OCI-LY3 (cell line): ENCODE measurements at regions not wholly inside any gene's neighbourhood (a gene's known extent, or its start where the extent isn't known, plus 50 kb on each side); places are given as distances from the start of the nearest gene placed in this dataset.

ENCODE experiments used
- H2AFZ ChIP-seq: fragments of 200-600, 300-600 bp; shearing (Covaris generic); 2 replicates; pipeline ENCODE4 v1.6.0; 2014; ENCODE audit warnings: antibody characterized with exemption, low read depth, low read length
- H3K27ac ChIP-seq: fragments of 200-600, 300-600 bp; sonication (generic); 2 replicates; pipeline ENCODE4 v1.5.1; 2014; ENCODE audit warnings: mild to moderate bottlenecking, low read length, moderate library complexity, mixed read lengths
- H3K27me3 ChIP-seq: fragments of 200-600, 300-600 bp; sonication (generic); 2 replicates; pipeline ENCODE4 v1.6.1; 2014; ENCODE audit warnings: low read depth, low read length, mixed read lengths
- H3K36me3 ChIP-seq: fragments of 200-600, 300-600 bp; sonication (generic); replicated peaks from 2 replicates; pipeline ENCODE3; 2014; ENCODE audit warnings: low read depth, low read length, mixed read lengths
- H3K4me1 ChIP-seq: fragments of 300-600, 200-600 bp; sonication (generic); 2 replicates; pipeline ENCODE4 v1.6.1; 2014; ENCODE audit warnings: low read length, mixed read lengths
- H3K4me2 ChIP-seq: fragments of 200-600, 300-600 bp; sonication (generic); 2 replicates; pipeline ENCODE4 v1.6.1; 2014; ENCODE audit warnings: low read length, mixed read lengths
- H3K4me3 ChIP-seq: fragments of 300-600, 200-600 bp; sonication (generic); 2 replicates; pipeline ENCODE4 v1.5.1; 2014; ENCODE audit warnings: antibody characterized with exemption, mild to moderate bottlenecking, low read length, moderate library complexity
- H3K79me2 ChIP-seq: fragments of 300-600, 200-600 bp; shearing (Covaris generic); 2 replicates; pipeline ENCODE4 v1.6.1; 2014; ENCODE audit warnings: mild to moderate bottlenecking, low read length, mixed read lengths
- H3K9ac ChIP-seq: fragments of 300-600, 200-600 bp; shearing (Covaris generic); 2 replicates; pipeline ENCODE4 v1.6.0; 2014; ENCODE audit warnings: mild to moderate bottlenecking, low read length, moderate library complexity
- H3K9me3 ChIP-seq: fragments of 200-600, 300-600 bp; shearing (Covaris generic); 2 replicates; pipeline ENCODE4 v1.6.1; 2014; ENCODE audit warnings: low read length, mixed read lengths; ENCODE audit not compliant: insufficient read depth
- H4K20me1 ChIP-seq: fragments of 200-600, 300-600 bp; sonication (generic); 2 replicates; pipeline ENCODE4 v1.6.1; 2016; ENCODE audit warnings: low read length, mixed read lengths; ENCODE audit not compliant: insufficient read depth
- EZH2phosphoT487 ChIP-seq: fragments of 200-600 bp; shearing (Covaris generic); IDR thresholded peaks from 2 replicates; pipeline ENCODE4 v1.6.1; 2018; ENCODE audit warnings: antibody characterized with exemption, mixed run types, low read depth
- TF ChIP-seq, protein P1 (sequence below): fragments of 200-600, 300-600 bp; sonication (generic); IDR thresholded peaks from 2 replicates; pipeline ENCODE4 v1.5.1; 2014; ENCODE audit warnings: antibody characterized with exemption, low read length, low read depth

DNA sequence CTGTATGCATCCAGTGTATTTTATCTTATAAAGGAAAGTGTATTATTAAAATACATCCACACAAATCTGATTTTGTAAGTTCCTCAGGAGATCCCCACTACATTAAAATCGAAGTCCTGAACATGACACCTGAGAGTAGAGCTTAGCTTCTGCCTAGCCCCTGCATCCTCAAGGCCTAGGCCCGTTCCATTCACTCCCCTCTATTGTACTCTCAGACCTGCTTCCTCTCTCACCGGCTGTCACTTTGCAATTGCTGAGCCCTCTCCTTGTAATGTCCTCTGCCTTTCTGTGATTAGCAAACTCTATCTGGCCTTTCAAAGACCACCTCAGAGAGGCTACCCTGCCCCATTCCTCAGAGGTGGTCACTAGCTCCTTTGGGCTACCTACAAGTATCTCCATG, 160.8 kb downstream of the FTCDNL1 start:
- no peaks in the 10 kb centered on the region for H3K79me2 ChIP-seq
- TF ChIP-seq, protein P1, sequence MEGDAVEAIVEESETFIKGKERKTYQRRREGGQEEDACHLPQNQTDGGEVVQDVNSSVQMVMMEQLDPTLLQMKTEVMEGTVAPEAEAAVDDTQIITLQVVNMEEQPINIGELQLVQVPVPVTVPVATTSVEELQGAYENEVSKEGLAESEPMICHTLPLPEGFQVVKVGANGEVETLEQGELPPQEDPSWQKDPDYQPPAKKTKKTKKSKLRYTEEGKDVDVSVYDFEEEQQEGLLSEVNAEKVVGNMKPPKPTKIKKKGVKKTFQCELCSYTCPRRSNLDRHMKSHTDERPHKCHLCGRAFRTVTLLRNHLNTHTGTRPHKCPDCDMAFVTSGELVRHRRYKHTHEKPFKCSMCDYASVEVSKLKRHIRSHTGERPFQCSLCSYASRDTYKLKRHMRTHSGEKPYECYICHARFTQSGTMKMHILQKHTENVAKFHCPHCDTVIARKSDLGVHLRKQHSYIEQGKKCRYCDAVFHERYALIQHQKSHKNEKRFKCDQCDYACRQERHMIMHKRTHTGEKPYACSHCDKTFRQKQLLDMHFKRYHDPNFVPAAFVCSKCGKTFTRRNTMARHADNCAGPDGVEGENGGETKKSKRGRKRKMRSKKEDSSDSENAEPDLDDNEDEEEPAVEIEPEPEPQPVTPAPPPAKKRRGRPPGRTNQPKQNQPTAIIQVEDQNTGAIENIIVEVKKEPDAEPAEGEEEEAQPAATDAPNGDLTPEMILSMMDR: no peak
- TF ChIP-seq EZH2phosphoT487: no peak
- no peak overlapping the region for H2AFZ ChIP-seq
- H3K27me3 ChIP-seq: no peaks in the 10 kb centered on the region
- H4K20me1 ChIP-seq: no peaks in the 10 kb centered on the region
- H3K4me3 ChIP-seq: no peak overlapping the region
- no peak overlapping the region for H3K9ac ChIP-seq
- peaks cover 4% of the 10 kb centered on the region for H3K4me1 ChIP-seq
- H3K36me3 ChIP-seq: no peaks in the 10 kb centered on the region
- H3K4me2 ChIP-seq: no peak overlapping the region
- no peaks in the 10 kb centered on the region for H3K9me3 ChIP-seq
- H3K27ac ChIP-seq: no peak overlapping the region

DNA sequence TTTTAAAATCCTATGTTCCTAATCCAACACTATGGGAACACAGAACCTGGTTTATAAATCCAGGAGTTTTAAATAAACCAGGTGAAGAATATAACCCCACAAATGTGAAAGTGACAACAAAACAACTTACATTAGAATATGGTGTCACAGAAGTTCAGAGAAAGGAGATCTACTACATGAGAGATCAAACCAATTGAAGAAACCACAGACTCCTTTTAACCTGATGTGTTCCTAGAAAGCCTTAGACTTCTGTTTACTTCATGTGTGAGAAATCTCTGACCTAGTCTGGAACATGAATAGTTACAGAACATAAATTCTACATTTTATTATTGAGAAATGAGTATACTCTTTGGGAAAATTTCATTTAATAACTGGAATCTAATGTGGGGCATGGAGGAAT, 165.3 kb downstream of the FTCDNL1 start:
- Histone ChIP-seq H3K36me3 (no peaks in the 10 kb centered on the region), H2AFZ (no peak overlapping the region), H3K27ac (no peak overlapping the region), H3K27me3 (no peaks in the 10 kb centered on the region), H3K4me2 (no peak overlapping the region), H4K20me1 (no peaks in the 10 kb centered on the region), H3K9ac (no peak overlapping the region), H3K4me3 (no peak overlapping the region), H3K4me1 (peaks cover 14% of the 10 kb centered on the region), H3K9me3 (no peaks in the 10 kb centered on the region), H3K79me2 (no peaks in the 10 kb centered on the region)
- no peak for TF ChIP-seq EZH2phosphoT487
- TF ChIP-seq, protein P1: no peak

DNA sequence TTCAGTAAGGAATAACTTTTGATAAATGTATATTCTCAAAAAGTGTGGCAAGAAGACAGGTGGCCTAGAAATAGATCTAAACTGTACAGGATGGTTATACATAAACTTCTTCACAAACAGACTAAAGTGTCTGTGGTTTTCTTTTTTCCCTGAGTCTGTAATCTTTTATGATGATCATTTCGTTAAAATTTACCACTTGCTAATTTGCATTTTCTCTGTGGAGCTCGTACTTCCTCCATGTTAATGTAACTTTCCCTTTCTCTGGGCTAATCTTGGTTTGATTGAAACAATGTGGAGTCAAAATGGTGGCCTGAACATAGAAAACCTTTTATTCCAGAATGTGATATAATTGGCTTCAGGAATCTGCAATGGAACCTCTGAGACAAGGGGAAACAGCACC, 166.2 kb downstream of the FTCDNL1 start:
- TF ChIP-seq EZH2phosphoT487: no peak
- TF ChIP-seq, protein P1: no peak
- no peaks in the 10 kb centered on the region for H3K79me2 ChIP-seq

DNA sequence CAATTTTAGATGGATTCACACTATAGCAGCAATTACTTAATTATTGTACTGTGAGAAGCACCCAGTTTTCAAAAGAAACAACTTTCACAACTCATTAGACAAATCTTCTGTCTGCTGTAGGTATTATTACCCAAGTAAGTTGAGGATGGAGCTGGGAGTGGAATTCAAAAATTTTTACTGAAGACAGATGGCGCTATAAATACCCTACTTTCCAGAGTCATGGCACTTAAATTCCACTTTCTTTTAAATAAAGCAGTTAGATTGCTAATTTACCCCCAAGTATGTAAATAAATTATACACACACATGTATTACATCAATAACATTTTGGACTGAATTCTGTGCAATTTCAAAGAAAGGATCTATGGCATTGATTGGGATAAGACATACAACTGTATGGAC, 166.8 kb downstream of the FTCDNL1 start:
- Histone ChIP-seq H3K9me3 (no peaks in the 10 kb centered on the region), H3K27me3 (no peaks in the 10 kb centered on the region), H3K36me3 (no peaks in the 10 kb centered on the region), H3K4me1 (peaks cover 14% of the 10 kb centered on the region), H3K9ac (no peak overlapping the region), H3K4me3 (no peak overlapping the region), H3K79me2 (no peaks in the 10 kb centered on the region), H3K4me2 (no peak overlapping the region), H4K20me1 (no peaks in the 10 kb centered on the region), H3K27ac (no peak overlapping the region), H2AFZ (no peak overlapping the region)
- TF ChIP-seq, protein P1: peak; percentile 35
- no peak for TF ChIP-seq EZH2phosphoT487

More for the DNA sequence above, 166.2 kb downstream of the FTCDNL1 start:
- no peaks in the 10 kb centered on the region for H3K9me3 ChIP-seq
- no peaks in the 10 kb centered on the region for H3K36me3 ChIP-seq
- no peak overlapping the region for H3K27ac ChIP-seq
- H2AFZ ChIP-seq: peak overlapping the region; percentile 26; the same call in 1 of the 2 replicates
- no peaks in the 10 kb centered on the region for H4K20me1 ChIP-seq
- no peak overlapping the region for H3K4me3 ChIP-seq
- H3K27me3 ChIP-seq: no peaks in the 10 kb centered on the region
- H3K4me2 ChIP-seq: peak overlapping the region; percentile 30; the same call in 1 of the 2 replicates
- peaks cover 14% of the 10 kb centered on the region for H3K4me1 ChIP-seq
- no peak overlapping the region for H3K9ac ChIP-seq
